ENCODE measurements at regions not wholly inside any gene's neighbourhood (a gene's known extent, or its start where the extent isn't known, plus 50 kb on each side); places are given as distances from the start of the nearest gene placed in this dataset.

DNA sequence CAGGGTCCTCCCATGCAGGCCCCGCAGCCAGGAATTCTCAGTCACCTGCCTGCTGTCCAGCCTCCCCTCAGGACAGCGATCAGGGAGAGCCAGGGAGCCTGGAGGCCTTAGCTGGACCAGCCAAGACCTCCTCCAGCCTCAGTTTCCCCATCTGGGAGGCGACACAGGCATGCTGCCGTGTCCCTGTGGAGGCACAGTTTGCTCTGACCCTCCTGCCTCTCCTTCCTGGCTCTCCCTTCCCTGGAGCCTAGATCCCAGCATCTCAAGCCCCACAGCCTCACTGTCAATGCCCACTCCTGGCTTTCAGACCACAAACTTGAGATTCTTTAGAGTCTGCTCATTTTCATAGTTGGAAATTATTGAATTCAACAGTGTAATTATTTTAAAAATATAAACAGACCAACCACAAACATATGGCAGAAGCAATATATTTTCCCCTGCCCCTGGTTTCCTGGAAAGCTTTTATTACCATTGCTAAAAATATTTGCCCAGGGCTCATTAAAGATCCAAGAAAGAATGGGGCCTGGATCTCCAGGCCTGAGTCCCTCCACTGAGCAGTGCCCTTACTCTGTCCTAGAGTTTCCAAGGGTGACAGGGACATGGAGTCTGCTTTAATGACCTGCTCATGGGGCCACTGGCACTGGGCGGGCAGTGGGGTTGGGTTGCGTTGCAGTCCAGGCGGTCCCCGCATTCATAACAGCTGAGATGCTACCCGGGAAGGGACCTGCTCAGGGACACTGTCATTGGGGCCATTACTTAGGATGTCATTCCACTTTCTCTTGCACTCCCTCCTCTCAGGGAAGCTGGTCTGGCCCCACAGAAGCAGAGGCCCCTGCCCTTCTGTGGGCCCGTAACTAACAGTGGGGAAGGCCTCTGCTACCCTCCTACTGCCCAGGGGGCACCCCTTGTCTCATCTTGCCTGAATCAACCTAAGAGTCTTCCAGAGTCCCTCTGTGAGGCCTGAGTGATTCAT, 81.6 kb upstream of the CHST15 start:
- H3K27me3 ChIP-seq: no peaks in the 10 kb centered on the region
- no peaks in the 10 kb centered on the region for H3K4me1 ChIP-seq
- no peaks in the 10 kb centered on the region for H3K9me3 ChIP-seq
- no peak overlapping the region for H3K27ac ChIP-seq
- TF ChIP-seq POLR2AphosphoS5 (IDR thresholded peaks at IDR 0.05; ENCODE audit: insufficient read depth in 1 of 2, low read depth in 1 of 2) (no peak), POLR2A (IDR thresholded peaks at IDR 0.05) (no peak), CTCF (IDR thresholded peaks at IDR 0.05) (no peak)
- H3K4me3 ChIP-seq: no peak overlapping the region
- H3K36me3 ChIP-seq: no peaks in the 10 kb centered on the region
- intact Hi-C loops (cut with DNase I): no loop called here
- peak in 1 of 2 donors; percentile 64 for DNase-seq (ENCODE audit: extremely low spot score in 2 of 2)

GRCh38 chr10:124174071-124174566, 80.7 kb upstream of the CHST15 start:
- Histone ChIP-seq H3K4me3 (no peak overlapping the region), H3K9me3 (no peaks in the 10 kb centered on the region), H3K36me3 (no peaks in the 10 kb centered on the region), H3K27ac (no peak overlapping the region), H3K4me1 (no peaks in the 10 kb centered on the region), H3K27me3 (no peaks in the 10 kb centered on the region)
- intact Hi-C loops (cut with DNase I): no loop called here
- TF ChIP-seq CTCF (IDR thresholded peaks at IDR 0.05) (no peak), POLR2A (IDR thresholded peaks at IDR 0.05) (no peak), POLR2AphosphoS5 (IDR thresholded peaks at IDR 0.05; ENCODE audit: insufficient read depth in 1 of 2, low read depth in 1 of 2) (no peak)
- peak in 1 of 2 donors; percentile 64 for DNase-seq (ENCODE audit: extremely low spot score in 2 of 2)

- H3K4me3 ChIP-seq: no peak overlapping the region
- TF ChIP-seq POLR2AphosphoS5 (IDR thresholded peaks at IDR 0.05; ENCODE audit: insufficient read depth in 1 of 2, low read depth in 1 of 2) (no peak), CTCF (IDR thresholded peaks at IDR 0.05) (no peak), POLR2A (IDR thresholded peaks at IDR 0.05) (no peak)
- H3K4me1 ChIP-seq: no peaks in the 10 kb centered on the region
- no peak overlapping the region for H3K27ac ChIP-seq
- no peaks in the 10 kb centered on the region for H3K27me3 ChIP-seq
- H3K36me3 ChIP-seq: no peaks in the 10 kb centered on the region
- no peaks in the 10 kb centered on the region for H3K9me3 ChIP-seq
- intact Hi-C loops (cut with DNase I): no loop called here
- no peak for DNase-seq (ENCODE audit: extremely low spot score in 2 of 2)
These were observed 80.0 kb upstream of the CHST15 start for GRCh38 chr10:124173298-124173900.

DNA sequence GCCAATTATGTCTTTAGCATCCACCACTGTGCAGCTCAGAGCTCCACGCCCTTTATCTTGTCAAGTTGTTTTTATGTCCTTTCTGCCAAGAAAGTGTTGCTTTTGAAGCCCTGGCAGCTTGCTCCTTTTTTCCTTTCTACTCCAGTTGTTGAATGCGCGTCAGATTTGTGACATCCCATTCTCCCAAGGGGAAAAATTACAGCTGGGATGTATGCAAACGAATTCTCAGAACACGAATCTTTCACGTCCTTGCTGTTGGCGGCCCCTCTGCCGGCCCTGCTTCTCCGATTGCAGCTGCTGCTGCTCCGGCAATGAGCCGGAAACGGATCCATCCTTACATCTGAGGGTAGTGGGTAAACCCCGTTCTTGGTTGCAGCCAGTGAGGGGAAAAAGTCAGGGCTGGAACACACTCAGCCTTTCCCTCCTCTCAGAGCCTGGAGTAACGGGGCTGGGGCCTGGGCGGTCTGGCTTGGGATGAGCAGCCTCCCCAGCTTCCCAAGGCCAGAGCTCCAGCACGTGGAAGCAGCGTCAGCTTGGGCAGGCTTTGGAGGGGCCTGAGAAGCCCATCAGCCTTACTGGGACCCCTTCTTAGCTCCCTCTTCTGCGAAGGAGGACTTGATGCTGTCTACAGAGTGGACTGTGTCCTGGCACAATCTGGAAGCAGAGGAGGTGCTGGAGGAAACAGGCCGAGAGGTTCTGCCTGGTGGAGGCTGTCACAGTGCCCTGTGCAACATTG, 79.0 kb upstream of the CHST15 start:
- DNase-seq (ENCODE audit: extremely low spot score in 2 of 2): no peak
- intact Hi-C loops (cut with DNase I): no loop called here
- no peak overlapping the region for H3K4me3 ChIP-seq
- TF ChIP-seq POLR2A (IDR thresholded peaks at IDR 0.05) (no peak), POLR2AphosphoS5 (IDR thresholded peaks at IDR 0.05; ENCODE audit: insufficient read depth in 1 of 2, low read depth in 1 of 2) (no peak), CTCF (IDR thresholded peaks at IDR 0.05) (no peak)
- H3K27ac ChIP-seq: no peak overlapping the region
- H3K36me3 ChIP-seq: no peaks in the 10 kb centered on the region
- no peaks in the 10 kb centered on the region for H3K27me3 ChIP-seq
- H3K4me1 ChIP-seq: no peaks in the 10 kb centered on the region
- no peaks in the 10 kb centered on the region for H3K9me3 ChIP-seq
